SH-SY5Y (cell line): ENCODE measurements at regions not wholly inside any gene's neighbourhood (a gene's known extent, or its start where the extent isn't known, plus 50 kb on each side); places are given as distances from the start of the nearest gene placed in this dataset.

Source experiments
- GATA2 ChIP-seq: IDR thresholded peaks from 2 replicates; pipeline ENCODE4 v1.6.1; 2011; ENCODE audit warnings: mild to moderate bottlenecking, low read depth, low read length
- GATA3 ChIP-seq: IDR thresholded peaks from 2 replicates; pipeline ENCODE4 v1.6.1; 2011; ENCODE audit warnings: low read depth, mild to moderate bottlenecking, low read length, moderate library complexity

DNA sequence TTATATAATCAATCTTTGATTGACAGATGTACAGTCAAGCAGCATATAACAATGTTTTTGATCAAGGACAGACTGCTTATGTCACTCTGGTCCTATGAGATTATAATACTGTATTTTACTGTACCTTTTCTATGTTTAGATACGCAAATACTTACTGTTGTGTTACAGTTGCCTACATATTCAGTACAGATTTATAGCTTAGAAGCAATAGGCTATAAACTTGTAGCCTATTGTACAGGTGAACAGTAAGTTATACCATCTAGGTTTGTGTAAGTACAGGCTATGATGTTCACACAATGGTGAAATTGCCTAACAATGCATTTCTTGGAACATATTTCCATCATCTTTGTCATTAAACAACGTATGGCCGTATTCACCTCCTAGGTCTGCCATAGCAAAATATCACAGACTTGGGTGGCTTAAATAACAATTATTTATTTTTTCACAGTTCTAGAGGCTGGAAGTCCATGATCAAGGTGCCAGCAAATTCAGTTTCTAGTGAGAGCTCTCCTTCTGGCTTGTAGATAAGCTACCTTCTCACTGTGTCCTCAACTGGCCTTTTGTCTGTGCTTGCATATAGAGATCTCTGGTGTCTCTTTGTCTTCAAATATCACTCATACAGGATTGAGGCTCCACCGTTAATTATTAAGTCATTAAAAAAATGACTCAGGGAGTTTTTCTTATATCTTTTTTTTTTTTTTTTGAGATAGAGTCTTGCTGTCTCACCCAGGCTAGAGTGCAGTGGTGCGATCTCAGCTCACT, 89.1 kb downstream of the EBLN2 start:
- TF ChIP-seq GATA2 (no peak), GATA3 (no peak)
